ENCODE measurements at regions not wholly inside any gene's neighbourhood (a gene's known extent, or its start where the extent isn't known, plus 50 kb on each side); places are given as distances from the start of the nearest gene placed in this dataset.
"Not testable (repeated sequence)": the region's sequence is repeated elsewhere in the genome, so short reads cannot be mapped to it uniquely, and the experiment has no call there.

DNA sequence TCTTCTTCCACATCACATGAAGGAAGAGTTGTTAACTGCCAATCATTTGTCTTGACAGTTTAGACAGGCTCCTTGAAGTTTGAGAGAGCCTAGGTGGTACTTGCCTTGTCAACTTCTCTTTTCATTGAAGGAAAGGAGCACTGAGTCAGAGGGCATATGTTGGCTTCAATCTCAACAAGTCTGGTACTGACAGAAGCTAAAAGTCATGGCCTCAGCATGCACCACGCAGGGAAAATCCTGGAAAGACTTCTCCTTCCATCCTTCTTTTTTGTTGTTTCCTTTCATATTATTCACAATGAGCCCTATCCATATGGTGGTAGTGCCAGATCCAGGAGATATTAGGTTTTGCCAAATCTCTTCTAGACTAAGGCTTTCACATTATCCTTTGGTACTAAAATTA lies 1272.5 kb downstream of the ROBO1 start:
- no peak for DNase-seq (ENCODE audit: extremely low read depth, low read depth)

DNA sequence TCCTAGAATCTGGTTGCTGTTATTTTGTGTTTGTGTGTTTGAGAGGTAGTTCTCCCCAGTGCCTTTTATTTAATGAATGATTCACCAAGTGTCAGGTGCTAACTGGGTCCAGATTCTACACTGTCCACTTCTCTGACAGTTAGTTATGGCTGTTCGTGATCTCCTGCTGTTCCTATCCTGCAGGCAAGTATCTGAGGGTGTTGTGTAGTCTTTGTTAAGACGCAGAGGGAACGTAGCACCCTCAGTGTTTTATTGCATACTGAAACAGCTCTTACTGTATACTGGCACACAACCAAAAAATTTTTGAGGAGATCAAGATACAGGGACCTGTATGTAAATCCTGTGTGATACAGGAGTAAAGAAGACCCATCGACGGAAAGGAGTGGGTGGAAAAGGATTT lies 1271.3 kb downstream of the ROBO1 start:
- no peak for DNase-seq (ENCODE audit: extremely low read depth, low read depth)

DNA sequence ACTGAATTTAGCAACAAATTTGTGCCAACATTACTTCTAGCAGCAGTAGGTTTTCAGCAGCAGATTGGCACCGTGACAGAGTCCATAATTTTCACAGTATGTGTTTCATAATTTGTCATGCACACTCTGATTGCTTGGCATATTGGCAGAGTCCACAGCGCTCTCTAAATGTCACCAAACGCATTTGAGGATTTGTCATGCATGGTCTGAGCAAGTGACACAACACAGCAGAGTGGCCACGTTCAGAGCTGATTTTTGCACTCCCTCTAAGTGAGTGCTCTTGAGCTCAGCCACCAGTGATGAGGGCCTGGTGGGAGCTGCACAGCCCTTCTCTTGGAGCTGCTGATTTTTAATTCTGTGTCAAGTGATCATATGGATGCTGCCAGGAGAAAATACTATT lies 1270.8 kb downstream of the ROBO1 start:
- no peak for DNase-seq (ENCODE audit: extremely low read depth, low read depth)

DNA sequence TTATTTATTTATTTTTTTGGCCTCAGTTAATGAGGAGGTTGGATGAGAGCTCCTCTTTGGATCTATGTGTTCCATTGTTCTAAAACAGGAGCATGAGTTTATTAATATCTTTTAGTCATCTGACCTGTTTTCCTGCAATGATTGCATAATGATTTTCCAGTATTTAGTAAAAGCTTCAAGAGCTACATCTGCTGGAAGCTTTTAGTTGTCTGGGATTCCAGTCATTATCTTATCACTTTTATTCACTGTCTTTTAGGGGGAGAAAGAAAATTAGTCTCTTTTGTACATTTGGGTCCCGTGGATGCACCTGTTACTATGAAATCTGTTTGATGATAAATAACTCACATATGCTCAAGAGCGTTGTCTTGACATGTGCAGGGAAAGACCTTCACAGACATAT lies 1270.0 kb downstream of the ROBO1 start:
- no peak for DNase-seq (ENCODE audit: extremely low read depth, low read depth)

DNA sequence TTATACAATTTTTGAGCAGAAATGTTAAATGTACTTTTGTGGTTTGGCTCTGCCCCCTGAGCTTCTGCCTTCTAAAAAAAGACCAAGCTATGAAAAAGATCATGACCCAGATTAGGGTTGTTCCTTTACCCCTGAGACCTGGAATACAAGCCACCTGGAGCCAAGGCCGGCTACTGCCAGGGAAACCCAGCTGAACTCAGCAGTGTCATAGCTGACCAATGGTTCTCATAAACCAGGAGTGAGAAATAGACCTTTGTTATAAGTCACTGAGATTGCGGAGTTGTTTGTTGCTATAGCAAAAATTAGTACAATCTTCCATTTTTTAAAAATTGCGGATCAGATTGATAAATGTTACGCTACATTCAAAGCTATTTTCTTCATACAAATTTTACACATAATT lies 1261.7 kb downstream of the ROBO1 start:
- DNase-seq (ENCODE audit: extremely low read depth, low read depth): no peak

DNA sequence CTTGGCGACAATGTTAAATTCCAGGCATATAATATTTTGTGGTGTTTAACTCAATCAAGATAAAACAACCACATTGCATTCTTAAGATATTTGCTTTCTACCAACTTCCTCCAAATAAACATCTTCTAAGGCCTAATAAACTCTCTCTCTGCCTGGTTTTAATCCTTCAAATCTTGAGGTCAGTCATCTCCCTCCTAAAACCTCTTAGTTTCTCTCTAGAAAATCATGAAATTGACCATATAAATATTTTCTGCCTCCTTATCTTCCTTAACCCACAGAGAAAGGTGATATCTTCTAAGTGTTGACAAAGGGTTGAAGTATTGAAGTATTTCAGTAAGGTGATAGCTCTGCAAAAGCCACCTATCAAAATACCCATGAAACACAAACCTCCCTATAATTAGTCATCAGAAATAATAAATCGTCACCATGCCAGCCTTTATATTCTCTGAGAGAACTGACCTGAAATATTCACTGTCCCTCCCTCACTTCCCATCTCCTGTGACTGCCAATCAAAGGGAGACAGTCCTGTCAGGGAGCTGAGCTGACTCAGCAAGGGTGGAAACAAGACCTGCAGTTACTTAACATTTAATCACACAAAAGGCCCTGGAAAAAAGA lies 1261.1 kb downstream of the ROBO1 start:
- DNase-seq (ENCODE audit: extremely low read depth, low read depth): no peak

DNA sequence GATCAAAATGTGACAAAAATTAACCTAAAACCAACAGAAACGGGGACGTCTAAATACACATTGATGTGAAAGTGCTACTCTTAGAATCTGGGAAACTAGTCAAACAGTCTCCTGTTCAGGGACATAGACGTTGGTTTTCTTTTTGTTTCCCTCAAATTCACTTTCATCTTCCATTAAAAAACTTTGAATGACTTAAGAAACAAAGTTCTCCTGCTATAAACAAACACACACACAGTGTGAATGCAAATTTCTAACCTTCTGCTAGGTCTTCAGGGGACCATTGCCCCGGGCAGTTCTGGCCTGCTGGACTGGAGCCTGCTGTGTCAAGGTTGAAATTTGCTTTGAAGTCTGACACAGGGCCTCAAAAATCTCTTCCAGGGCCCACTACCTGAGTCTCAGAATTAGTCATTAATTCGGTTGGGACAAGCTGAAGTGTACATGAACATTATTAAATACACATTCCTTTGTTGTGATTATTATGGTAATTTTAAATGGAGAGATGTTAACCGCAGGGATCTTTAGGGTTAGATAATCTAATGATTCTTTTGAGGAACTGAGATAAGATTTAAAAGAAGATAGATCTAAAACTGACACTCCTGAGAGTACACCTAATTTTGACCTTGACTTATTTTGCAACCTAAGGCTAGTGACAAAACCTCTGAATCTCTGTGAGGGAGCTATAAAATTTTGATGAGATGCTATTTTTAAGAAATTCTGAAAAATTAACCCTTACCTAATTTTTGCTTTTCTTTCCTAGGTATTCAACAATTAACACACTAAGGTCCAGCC lies 1260.4 kb downstream of the ROBO1 start:
- no peak for DNase-seq (ENCODE audit: extremely low read depth, low read depth)

DNA sequence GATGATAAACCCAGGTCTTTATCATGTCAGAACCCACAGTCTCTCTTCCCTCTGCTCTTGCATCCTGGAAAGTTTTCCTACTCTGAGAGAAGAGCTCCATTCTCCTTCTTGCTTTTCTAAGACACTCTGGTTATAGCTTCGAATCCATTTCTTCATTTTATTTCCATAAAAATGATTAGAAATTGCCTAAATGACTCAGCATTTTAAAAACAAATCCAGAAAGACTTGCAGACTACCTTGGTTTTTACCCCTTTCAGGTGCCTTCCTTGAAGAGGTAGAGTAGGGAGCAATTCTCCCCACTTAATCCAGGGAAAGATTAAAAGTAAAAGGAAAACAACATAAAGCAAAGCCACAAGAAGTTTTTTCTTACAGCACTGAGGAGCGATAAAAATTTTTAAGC lies 1256.0 kb downstream of the ROBO1 start:
- DNase-seq (ENCODE audit: extremely low read depth, low read depth): no peak

DNA sequence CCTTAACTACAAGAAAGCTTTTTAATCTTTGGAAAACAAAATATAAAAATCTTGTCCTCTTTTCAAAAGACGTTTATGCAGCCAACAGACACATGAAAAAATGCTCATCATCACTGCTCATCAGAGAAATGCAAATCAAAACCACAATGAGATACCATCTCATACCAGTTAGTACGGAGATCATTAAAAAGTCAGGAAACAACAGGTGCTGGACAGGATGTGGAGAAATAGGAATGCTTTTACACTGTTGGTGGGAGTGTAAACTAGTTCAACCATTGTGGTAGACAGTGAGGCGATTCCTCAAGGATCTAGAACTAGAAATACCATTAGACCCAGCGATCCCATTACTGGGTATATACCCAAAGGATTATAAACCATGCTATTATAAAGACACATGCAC lies 1255.0 kb downstream of the ROBO1 start:
- DNase-seq (ENCODE audit: extremely low read depth, low read depth): not testable (repeated sequence)

DNA sequence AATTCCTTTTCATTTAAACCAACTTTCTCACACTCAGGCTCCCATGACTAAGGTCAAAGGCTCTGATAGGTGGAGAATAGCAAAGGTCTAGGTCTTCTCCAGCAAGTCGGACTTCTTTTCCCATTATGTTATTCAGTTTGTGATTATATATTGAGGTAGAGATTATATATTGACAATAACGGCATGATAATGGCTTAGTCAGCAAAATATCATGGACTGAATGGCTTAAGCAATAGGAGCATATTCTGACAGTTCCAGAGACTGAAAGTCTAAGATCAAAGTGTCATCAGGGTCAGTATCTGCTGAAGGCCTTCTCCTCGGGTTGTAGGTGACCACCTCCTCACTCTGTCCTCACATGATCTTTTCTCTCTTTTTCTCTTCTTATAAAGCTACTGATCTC lies 1251.4 kb downstream of the ROBO1 start:
- no peak for DNase-seq (ENCODE audit: extremely low read depth, low read depth)

DNA sequence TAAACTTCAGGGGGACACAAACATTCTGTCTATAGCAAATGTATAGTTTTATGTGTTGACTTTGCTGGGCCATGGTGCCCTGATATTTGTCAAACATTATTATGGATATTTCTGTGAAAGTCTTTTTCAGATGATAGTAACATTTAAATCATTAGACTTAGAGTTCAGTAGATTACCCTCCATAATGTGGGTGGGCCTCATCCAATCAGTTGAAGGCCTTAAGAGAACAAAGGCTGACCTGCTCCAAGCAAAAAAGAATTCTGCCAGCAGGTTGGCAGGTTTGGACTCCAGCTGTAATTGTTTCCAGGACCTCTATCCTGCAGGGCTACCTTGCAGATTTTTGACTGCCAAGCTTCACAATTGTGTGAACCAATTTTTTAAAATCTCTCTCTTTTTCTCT lies 1250.9 kb downstream of the ROBO1 start:
- DNase-seq (ENCODE audit: extremely low read depth, low read depth): no peak

DNA sequence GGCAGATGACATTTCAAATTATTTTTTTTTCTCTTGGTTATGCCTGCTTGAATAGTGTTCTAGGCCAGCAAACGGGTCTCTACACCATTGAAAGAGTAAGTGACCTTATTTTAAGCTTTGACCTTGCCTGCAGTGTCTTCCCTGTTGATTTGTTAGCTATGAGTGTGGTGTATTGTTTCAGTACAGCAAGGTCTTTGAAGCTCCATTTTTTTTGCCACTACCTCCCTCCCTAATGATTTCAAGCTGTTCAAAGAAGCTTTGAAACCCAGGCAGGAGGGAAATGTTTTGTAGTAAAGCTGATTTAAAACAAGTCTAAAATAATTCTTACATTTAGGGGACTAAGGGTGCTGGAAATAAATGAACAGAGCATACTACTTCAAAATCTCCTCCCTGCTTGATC lies 1249.8 kb downstream of the ROBO1 start:
- DNase-seq (ENCODE audit: extremely low read depth, low read depth): no peak

DNA sequence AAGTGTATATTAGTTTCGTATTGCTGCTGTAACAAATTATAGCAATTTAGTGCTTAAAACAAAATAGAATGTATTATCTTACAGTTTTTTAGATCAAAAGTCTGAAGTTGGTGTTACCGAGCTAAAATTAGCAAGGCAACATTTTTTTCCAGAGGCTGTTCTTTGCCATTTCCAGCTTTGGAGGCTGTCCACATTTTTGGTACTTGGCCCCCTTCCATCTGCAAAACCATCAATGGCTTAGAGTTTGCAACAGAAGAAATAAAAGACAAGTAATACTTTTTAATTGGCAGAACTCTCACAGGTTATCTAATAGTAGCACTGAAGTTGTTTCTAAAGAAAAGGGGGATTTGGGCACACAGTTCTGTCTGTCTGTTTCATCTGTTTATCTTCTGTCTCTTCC lies 1248.5 kb downstream of the ROBO1 start:
- DNase-seq (ENCODE audit: extremely low read depth, low read depth): no peak

DNA sequence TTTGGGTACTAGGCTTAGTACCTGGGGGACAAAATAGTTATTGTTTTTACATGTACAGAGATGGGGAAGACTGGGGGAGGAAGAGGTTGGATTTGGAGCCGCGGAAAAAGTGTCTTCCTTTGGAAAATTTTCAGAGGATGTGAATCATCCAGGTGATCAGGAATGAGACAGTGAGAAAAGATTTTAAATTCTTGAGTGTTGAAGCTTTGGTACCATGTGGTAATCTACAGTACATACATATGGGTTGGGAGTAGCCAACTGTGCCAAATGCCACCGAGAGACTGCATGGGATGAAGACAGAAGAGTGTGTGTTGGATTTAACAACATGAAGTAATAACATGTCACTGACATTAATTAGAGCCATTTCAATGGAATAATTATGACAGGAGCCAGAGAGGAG lies 1238.2 kb downstream of the ROBO1 start:
- no peak for DNase-seq (ENCODE audit: extremely low read depth, low read depth)

DNA sequence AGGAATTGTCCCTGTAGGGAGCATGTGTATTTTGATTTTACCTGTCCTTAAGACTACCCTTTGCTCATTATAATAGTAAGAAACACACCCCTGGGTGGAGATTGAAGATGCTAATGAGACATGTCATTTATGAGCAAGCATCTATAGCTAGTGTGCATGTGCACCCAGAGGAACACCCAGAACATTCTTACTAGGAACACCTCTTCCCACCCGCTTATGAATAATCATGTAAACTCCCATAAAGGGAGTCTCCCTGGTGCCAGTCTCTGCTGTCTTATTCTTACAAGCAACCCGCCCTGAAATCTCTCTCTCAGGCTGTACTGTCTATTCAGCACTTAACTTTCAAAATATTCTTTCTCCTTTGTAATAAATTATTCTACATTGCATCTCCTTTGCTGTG lies 1227.3 kb downstream of the ROBO1 start:
- no peak for DNase-seq (ENCODE audit: extremely low read depth, low read depth)

DNA sequence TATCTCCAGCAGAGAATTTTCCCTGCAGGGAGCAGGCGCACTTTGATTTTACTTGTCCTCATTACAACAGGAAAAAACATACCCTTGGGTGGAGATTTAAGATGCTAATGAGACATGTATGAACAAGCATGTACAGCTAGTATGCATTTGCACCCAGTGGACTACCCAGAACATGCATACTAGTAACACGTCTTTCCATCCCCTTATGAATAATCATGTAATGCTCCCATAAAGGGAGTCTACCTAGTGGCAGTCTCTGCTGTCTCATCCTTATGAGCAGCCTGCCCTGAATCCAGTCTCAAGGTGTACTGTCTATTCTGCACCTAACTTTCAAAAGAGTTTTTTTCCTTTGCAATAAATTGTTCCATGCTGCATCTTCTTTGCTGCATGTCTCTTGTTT lies 1222.0 kb downstream of the ROBO1 start:
- no peak for DNase-seq (ENCODE audit: extremely low read depth, low read depth)

Small RNA genes in the stretch of these regions (small RNA-seq; reads per million reads assigned to genes)
- gene RN7SKP61: 0 to 2.5 reads per million in 2 experiments
- 0 reads per million in 2 experiments for gene RN7SL647P
- 0 reads per million in 2 experiments for gene RNU6-217P

Measured in NCI-H460 (cell line).